ENCODE measurements at regions not wholly inside any gene's neighbourhood (a gene's known extent, or its start where the extent isn't known, plus 50 kb on each side); places are given as distances from the start of the nearest gene placed in this dataset.

GRCh38 chr19:23810496-23810895 is 51.8 kb upstream of the ZNF681 start:
- in situ Hi-C loops (cut with MboI), result no loop called here

More at GRCh38 chr19:23810496-23810895, 51.8 kb upstream of the ZNF681 start:
- ATAC-seq (no peak), DNase-seq (ENCODE audit: low read depth, low spot score) (no peak), FAIRE-seq (no peak)
- BruUV-seq (replicated peaks), result no TSS peak
- Histone ChIP-seq H3K79me2 (ENCODE audit: control insufficient read depth, insufficient read depth, low read length) (no peaks in the 10 kb centered on the region), H3K9ac (ENCODE audit: control insufficient read depth, insufficient read depth, low read length) (no peak overlapping the region), H4K20me1 (ENCODE audit: control insufficient read depth, insufficient read depth) (no peaks in the 10 kb centered on the region), H3K4me3 (no peak overlapping the region), H3K36me3 (ENCODE audit: control insufficient read depth in 2 of 2, insufficient read depth in 2 of 2, low read length in 1 of 2) (no peaks in the 10 kb centered on the region), H3K27ac (ENCODE audit: control insufficient read depth, insufficient read depth) (no peak overlapping the region), H2AFZ (ENCODE audit: control insufficient read depth, low read depth, low read length) (no peak overlapping the region), H3K27me3 (replicated peaks in 1 of 2; ENCODE audit: control insufficient read depth in 2 of 2, insufficient read depth in 2 of 2, low read length in 1 of 2) (no peaks in the 10 kb centered on the region), H3K9me3 (replicated peaks; ENCODE audit: control insufficient read depth, insufficient read depth, low read length) (no peaks in the 10 kb centered on the region; the same call in 2 of the 3 replicates), H3K4me1 (ENCODE audit: control insufficient read depth, insufficient read depth, low read length) (no peaks in the 10 kb centered on the region), H3K4me2 (ENCODE audit: control insufficient read depth, insufficient read depth) (no peak overlapping the region)
- SMC1A ChIA-PET (ENCODE audit: uncharacterized antibody, unreplicated experiment), result no interaction called here
- RAD21 ChIA-PET (ENCODE audit: unreplicated experiment), result no interaction called here
- intact Hi-C loops (cut with micrococcal nuclease; ENCODE audit: unreplicated experiment), result no loop called here
- CTCF ChIA-PET, result no interaction called here
- POLR2A ChIA-PET, result no interaction called here
- WGBS (ENCODE audit: insufficient coverage, insufficient replicate concordance, low lambda C conversion rate, missing lambda C conversion rate), result 63% methylated on average over 3 of the region's 3 CpGs
- TF ChIP-seq CHD4 (IDR thresholded peaks at IDR 0.05), result no peak
- TF ChIP-seq CEBPB (IDR thresholded peaks at IDR 0.05; ENCODE audit: borderline replicate concordance in 1 of 2, low read depth in 2 of 2, low read length in 2 of 2), result no peak
- TF ChIP-seq SKIL (IDR thresholded peaks at IDR 0.05; ENCODE audit: low read depth, poor library complexity, severe bottlenecking), result no peak
- no peak for TF ChIP-seq CEBPZ (IDR thresholded peaks at IDR 0.05; ENCODE audit: low read depth, low read length)
- no peak for TF ChIP-seq KLF5 (IDR thresholded peaks at IDR 0.05; ENCODE audit: partially characterized antibody)
- no peak for TF ChIP-seq PAX8 (IDR thresholded peaks at IDR 0.05)
- TF ChIP-seq ZNF207 (IDR thresholded peaks at IDR 0.05; ENCODE audit: borderline replicate concordance), result no peak
